ENCODE measurements at regions not wholly inside any gene's neighbourhood (a gene's known extent, or its start where the extent isn't known, plus 50 kb on each side); places are given as distances from the start of the nearest gene placed in this dataset.
"Not testable (repeated sequence)": the region's sequence is repeated elsewhere in the genome, so short reads cannot be mapped to it uniquely, and the experiment has no call there.

DNA sequence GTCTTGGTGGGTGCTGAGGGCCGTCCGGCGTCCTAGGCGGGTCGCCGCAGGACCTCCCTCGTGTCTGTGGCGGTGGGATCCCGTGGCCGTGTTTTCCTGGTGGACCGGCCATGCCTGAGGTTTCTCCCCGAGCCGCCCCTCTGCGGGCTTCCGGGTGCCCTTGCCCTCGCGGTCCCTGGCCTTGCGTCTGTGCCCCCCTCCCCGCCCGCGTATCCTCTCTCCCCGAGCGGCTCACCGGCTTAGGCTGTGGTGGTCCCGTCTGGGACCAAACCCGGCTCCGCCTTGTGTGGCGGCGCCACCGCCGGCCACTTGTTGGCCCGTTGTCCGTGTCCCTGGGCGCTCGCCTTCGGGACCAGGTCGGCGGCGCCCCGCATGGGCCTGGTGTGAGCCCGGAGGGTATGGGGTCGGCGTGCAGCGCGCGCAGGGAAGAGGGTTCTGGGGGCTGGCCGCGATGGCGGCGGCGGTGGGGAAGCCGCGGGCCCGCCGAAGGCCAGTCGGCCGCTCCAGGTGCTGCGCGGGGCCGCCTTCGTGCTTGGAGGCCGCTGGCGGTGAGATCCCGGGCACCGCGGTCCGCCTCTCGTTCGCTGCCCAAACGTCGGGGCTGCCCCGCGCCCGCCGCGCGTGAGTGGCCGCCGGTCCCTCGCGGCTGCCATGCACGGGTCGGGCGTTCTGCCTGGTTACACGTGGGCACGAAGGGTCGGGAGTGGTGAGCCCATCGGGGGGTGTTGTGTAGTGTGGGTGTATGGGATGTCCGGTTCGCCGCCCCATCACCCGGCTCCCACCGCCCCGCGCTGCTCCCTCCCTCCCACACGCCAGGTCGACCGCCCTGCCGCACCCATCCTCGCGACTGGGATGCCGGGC is 3899.1 kb upstream of the OR11H1 start:
- TF ChIP-seq, protein P1, sequence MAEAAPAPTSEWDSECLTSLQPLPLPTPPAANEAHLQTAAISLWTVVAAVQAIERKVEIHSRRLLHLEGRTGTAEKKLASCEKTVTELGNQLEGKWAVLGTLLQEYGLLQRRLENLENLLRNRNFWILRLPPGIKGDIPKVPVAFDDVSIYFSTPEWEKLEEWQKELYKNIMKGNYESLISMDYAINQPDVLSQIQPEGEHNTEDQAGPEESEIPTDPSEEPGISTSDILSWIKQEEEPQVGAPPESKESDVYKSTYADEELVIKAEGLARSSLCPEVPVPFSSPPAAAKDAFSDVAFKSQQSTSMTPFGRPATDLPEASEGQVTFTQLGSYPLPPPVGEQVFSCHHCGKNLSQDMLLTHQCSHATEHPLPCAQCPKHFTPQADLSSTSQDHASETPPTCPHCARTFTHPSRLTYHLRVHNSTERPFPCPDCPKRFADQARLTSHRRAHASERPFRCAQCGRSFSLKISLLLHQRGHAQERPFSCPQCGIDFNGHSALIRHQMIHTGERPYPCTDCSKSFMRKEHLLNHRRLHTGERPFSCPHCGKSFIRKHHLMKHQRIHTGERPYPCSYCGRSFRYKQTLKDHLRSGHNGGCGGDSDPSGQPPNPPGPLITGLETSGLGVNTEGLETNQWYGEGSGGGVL (tag by site-specific recombination; IDR thresholded peaks at IDR 0.05): no peak
- TF ChIP-seq HOXC10 (CRISPR knock-in tag; IDR thresholded peaks at IDR 0.05) (no peak), ZNF433 (tag by site-specific recombination; IDR thresholded peaks at IDR 0.05; ENCODE audit: low read depth) (no peak)
- ChIA-PET POLR2A (no interaction called here), CTCF (no interaction called here)
- Histone ChIP-seq H3K4me3 (ENCODE audit: low read depth, low read length) (no peak overlapping the region), H3K4me1 (ENCODE audit: control insufficient read depth, insufficient read depth, low read length) (no peaks in the 10 kb centered on the region), H3K36me3 (ENCODE audit: control insufficient read depth in 2 of 2, insufficient read depth in 1 of 2, low read length in 2 of 2) (no peaks in the 10 kb centered on the region), H3K9me3 (ENCODE audit: control insufficient read depth, insufficient read depth, low read depth, low read length) (no peaks in the 10 kb centered on the region; the same call in 1 of the 2 replicates), H3K27ac (ENCODE audit: extremely low read depth, low read depth, low read length) (no peak overlapping the region)

- Histone ChIP-seq H3K4me3 (ENCODE audit: low read depth, low read length) (no peak overlapping the region), H3K27ac (ENCODE audit: extremely low read depth, low read depth, low read length) (no peak overlapping the region), H3K4me1 (ENCODE audit: control insufficient read depth, insufficient read depth, low read length) (no peaks in the 10 kb centered on the region), H3K9me3 (ENCODE audit: control insufficient read depth, insufficient read depth, low read depth, low read length) (no peaks in the 10 kb centered on the region; the same call in 1 of the 2 replicates), H3K36me3 (ENCODE audit: control insufficient read depth in 2 of 2, insufficient read depth in 1 of 2, low read length in 2 of 2) (no peaks in the 10 kb centered on the region)
- ChIA-PET POLR2A (no interaction called here), CTCF (no interaction called here)
- TF ChIP-seq ZBTB11 (tag by site-specific recombination; conservative IDR thresholded peaks at IDR 0.05; ENCODE audit: low read depth) (no peak), ZNF239 (tag by site-specific recombination; IDR thresholded peaks at IDR 0.05) (no peak), ZNF23 (tag by site-specific recombination; IDR thresholded peaks at IDR 0.05; ENCODE audit: borderline replicate concordance) (no peak), SP7 (tag by site-specific recombination; IDR thresholded peaks at IDR 0.05) (no peak), ZNF37A (tag by site-specific recombination; IDR thresholded peaks at IDR 0.05) (no peak), BCL6B (tag by site-specific recombination; IDR thresholded peaks at IDR 0.05) (no peak), ZNF292 (tag by site-specific recombination; IDR thresholded peaks at IDR 0.05; ENCODE audit: borderline replicate concordance, low read depth) (no peak)
- TF ChIP-seq, protein P2, sequence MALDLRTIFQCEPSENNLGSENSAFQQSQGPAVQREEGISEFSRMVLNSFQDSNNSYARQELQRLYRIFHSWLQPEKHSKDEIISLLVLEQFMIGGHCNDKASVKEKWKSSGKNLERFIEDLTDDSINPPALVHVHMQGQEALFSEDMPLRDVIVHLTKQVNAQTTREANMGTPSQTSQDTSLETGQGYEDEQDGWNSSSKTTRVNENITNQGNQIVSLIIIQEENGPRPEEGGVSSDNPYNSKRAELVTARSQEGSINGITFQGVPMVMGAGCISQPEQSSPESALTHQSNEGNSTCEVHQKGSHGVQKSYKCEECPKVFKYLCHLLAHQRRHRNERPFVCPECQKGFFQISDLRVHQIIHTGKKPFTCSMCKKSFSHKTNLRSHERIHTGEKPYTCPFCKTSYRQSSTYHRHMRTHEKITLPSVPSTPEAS (tag by site-specific recombination; IDR thresholded peaks at IDR 0.05): no peak
- TF ChIP-seq, protein P3, sequence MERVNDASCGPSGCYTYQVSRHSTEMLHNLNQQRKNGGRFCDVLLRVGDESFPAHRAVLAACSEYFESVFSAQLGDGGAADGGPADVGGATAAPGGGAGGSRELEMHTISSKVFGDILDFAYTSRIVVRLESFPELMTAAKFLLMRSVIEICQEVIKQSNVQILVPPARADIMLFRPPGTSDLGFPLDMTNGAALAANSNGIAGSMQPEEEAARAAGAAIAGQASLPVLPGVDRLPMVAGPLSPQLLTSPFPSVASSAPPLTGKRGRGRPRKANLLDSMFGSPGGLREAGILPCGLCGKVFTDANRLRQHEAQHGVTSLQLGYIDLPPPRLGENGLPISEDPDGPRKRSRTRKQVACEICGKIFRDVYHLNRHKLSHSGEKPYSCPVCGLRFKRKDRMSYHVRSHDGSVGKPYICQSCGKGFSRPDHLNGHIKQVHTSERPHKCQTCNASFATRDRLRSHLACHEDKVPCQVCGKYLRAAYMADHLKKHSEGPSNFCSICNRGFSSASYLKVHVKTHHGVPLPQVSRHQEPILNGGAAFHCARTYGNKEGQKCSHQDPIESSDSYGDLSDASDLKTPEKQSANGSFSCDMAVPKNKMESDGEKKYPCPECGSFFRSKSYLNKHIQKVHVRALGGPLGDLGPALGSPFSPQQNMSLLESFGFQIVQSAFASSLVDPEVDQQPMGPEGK (tag by site-specific recombination; IDR thresholded peaks at IDR 0.05): no peak
Measured at GRCh38 chr22:11629661-11630385, 3898.2 kb upstream of the OR11H1 start.

DNA sequence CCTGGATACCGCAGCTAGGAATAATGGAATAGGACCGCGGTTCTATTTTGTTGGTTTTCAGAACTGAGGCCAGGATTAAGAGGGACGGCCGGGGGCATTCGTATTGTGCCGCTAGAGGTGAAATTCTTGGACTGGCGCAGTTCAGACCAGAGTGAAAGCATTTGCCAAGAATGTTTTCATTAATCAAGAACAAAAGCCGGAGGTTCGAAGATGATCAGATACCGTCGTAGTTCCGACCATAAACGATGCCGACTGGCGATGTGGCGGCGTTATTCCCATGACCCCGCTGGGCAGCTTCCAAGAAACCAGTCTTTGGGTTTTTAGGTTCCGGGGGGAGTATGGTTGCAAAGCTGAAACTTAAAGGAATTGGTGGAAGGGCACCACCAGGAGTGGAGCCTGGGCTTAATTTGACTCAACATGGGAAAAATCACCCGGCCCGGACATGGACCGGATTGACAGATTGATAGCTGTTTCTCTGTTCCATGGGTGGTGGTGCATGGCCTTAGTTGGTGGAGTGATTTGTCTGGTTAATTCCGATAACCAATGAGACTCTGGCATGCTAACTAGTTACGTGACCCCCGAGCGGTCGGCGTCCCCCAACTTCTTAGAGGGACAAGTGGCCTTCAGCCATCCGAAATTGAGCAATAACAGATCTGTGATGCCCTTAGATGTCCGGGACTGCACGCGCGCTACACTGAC is 3897.5 kb upstream of the OR11H1 start:
- H3K4me1 ChIP-seq (ENCODE audit: control insufficient read depth, insufficient read depth, low read length); H3K4me3 ChIP-seq (ENCODE audit: low read depth, low read length); CTCF ChIA-PET; POLR2A ChIA-PET; H3K36me3 ChIP-seq (ENCODE audit: control insufficient read depth in 2 of 2, insufficient read depth in 1 of 2, low read length in 2 of 2); H3K27ac ChIP-seq (ENCODE audit: extremely low read depth, low read depth, low read length); H3K9me3 ChIP-seq (ENCODE audit: control insufficient read depth, insufficient read depth, low read depth, low read length): not testable (repeated sequence)

Measured in HEK293 (cell line).